ENCODE measurements at regions not wholly inside any gene's neighbourhood (a gene's known extent, or its start where the extent isn't known, plus 50 kb on each side); places are given as distances from the start of the nearest gene placed in this dataset.
A peak's percentile ranks its signal among the peaks of the same experiment; 100 is the strongest.
"Not testable (repeated sequence)": the region's sequence is repeated elsewhere in the genome, so short reads cannot be mapped to it uniquely, and the experiment has no call there.

GRCh38 chr6:170147832-170148708 lies 142.8 kb downstream of the DLL1 start:
- DNase-seq (ENCODE audit: low read depth) = peak; percentile 32

GRCh38 chr6:170147056-170147787 lies 143.7 kb downstream of the DLL1 start:
- no peak for DNase-seq (ENCODE audit: low read depth)

GRCh38 chr6:170146640-170147039 lies 144.2 kb downstream of the DLL1 start:
- DNase-seq (ENCODE audit: low read depth) = no peak

GRCh38 chr6:170146131-170146530 lies 144.7 kb downstream of the DLL1 start:
- not testable (repeated sequence) for DNase-seq (ENCODE audit: low read depth)

- not testable (repeated sequence) for DNase-seq (ENCODE audit: low read depth)
These were observed 145.2 kb downstream of the DLL1 start for GRCh38 chr6:170145716-170146115.

- DNase-seq (ENCODE audit: low read depth) = no peak
These were observed 145.6 kb downstream of the DLL1 start for GRCh38 chr6:170145272-170145592.

- no peak for DNase-seq (ENCODE audit: low read depth)
These were observed 146.2 kb downstream of the DLL1 start for GRCh38 chr6:170144571-170145271.

- no peak for DNase-seq (ENCODE audit: low read depth)
These were observed 147.3 kb downstream of the DLL1 start for GRCh38 chr6:170143401-170144150.

- DNase-seq (ENCODE audit: low read depth) = no peak
These were observed 148.3 kb downstream of the DLL1 start for GRCh38 chr6:170142559-170142958.

GRCh38 chr6:170141061-170141460 lies 149.8 kb downstream of the DLL1 start:
- not testable (repeated sequence) for DNase-seq (ENCODE audit: low read depth)

- no peak for DNase-seq (ENCODE audit: low read depth)
These were observed 150.7 kb downstream of the DLL1 start for GRCh38 chr6:170140129-170140528.

- no peak for DNase-seq (ENCODE audit: low read depth)
These were observed 151.3 kb downstream of the DLL1 start for GRCh38 chr6:170139531-170139930.

- DNase-seq (ENCODE audit: low read depth) = not testable (repeated sequence)
These were observed 151.8 kb downstream of the DLL1 start for GRCh38 chr6:170139046-170139445.

GRCh38 chr6:170137911-170138910 lies 152.7 kb downstream of the DLL1 start:
- no peak for DNase-seq (ENCODE audit: low read depth)

- DNase-seq (ENCODE audit: low read depth) = no peak
These were observed 153.5 kb downstream of the DLL1 start for GRCh38 chr6:170137176-170137891.

- no peak for DNase-seq (ENCODE audit: low read depth)
These were observed 154.2 kb downstream of the DLL1 start for GRCh38 chr6:170136541-170137175.

GRCh38 chr6:170135821-170136471 lies 154.9 kb downstream of the DLL1 start:
- DNase-seq (ENCODE audit: low read depth) = no peak

GRCh38 chr6:170135461-170135820 lies 155.4 kb downstream of the DLL1 start:
- no peak for DNase-seq (ENCODE audit: low read depth)
